Tibial nerve (tissue), 4 donors: ENCODE measurements at regions not wholly inside any gene's neighbourhood (a gene's known extent, or its start where the extent isn't known, plus 50 kb on each side); places are given as distances from the start of the nearest gene placed in this dataset.

Experiments
- DNase-seq, 2 donors: peaks; one replicate each; pipeline ENCODE4 v3.0.0-alpha.2; 2019; ENCODE audit warnings: low spot score in 2 of 2
- H3K27ac ChIP-seq, 4 donors: fragments of 200-600 bp; sonication (generic) in 3 of 4; one replicate each; pipeline ENCODE4 v1.5.1; 2017 to 2019; ENCODE audit warnings: mild to moderate bottlenecking in 1 of 4
- H3K27me3 ChIP-seq, 2 donors: fragments of 200-600 bp; sonication (generic) in 1 of 2; one replicate each; pipeline versions ENCODE4 v1.5.1 to v1.6.0; 2017 to 2019
- H3K36me3 ChIP-seq, 3 donors: fragments of 200-600 bp; sonication (generic); one replicate each; pipeline ENCODE4 v1.5.1; 2018 to 2019
- H3K4me1 ChIP-seq, 4 donors: fragments of 200-600 bp; sonication (generic) in 3 of 4; one replicate each; pipeline ENCODE4 v1.5.1; 2017 to 2019
- H3K4me3 ChIP-seq, 4 donors: fragments of 200-600 bp; sonication (generic) in 3 of 4; one replicate each; pipeline ENCODE4 v1.5.1; 2017 to 2019; ENCODE audit warnings: mild to moderate bottlenecking in 1 of 4, moderate library complexity in 1 of 4
- H3K9me3 ChIP-seq, 4 donors: fragments of 200-600 bp; sonication (generic) in 3 of 4; one replicate each; pipeline ENCODE4 v1.5.1; 2017 to 2019
- CTCF ChIP-seq, 5 experiments: fragments of 200-600 bp in 3 of 5; fragments of 450-650 bp in 2 of 5; sonication (generic) in 3 of 5; IDR thresholded peaks; one replicate each; pipeline ENCODE4 v1.5.1; 2016 to 2019; ENCODE audit warnings: antibody characterized with exemption in 5 of 5, mild to moderate bottlenecking in 3 of 5, moderate library complexity in 2 of 5
- EP300 ChIP-seq, 2 donors: sonication (generic); formaldehyde crosslinking; IDR thresholded peaks; one replicate each; pipeline ENCODE4 v1.6.1; 2017; ENCODE audit warnings: antibody characterized with exemption in 2 of 2, mild to moderate bottlenecking in 1 of 2
- POLR2A ChIP-seq, 2 donors: fragments of 450-650 bp; IDR thresholded peaks; one replicate each; pipeline ENCODE4 v1.6.1; 2017; ENCODE audit warnings: antibody characterized with exemption in 2 of 2, mild to moderate bottlenecking in 2 of 2, moderate library complexity in 2 of 2
- WGBS, 2 donors: methylation state at CpG; one replicate each; pipeline ENCODE4 v1.1.5; 2018; 5-methylcytosine and 5-hydroxymethylcytosine counted together

GRCh38 chr3:146326875-146327543, 76.1 kb upstream of the PLSCR4 start:
- peak in 1 of 2 donors; percentile 59 for DNase-seq
- Histone ChIP-seq H3K27ac (no peak overlapping the region), H3K27me3 (no peaks in the 10 kb centered on the region), H3K9me3 (no peaks in the 10 kb centered on the region), H3K4me3 (no peak overlapping the region), H3K36me3 (no peaks in the 10 kb centered on the region), H3K4me1 (peaks cover 0 to 15% (median 0%) of the 10 kb centered on the region in 4 donors)
- TF ChIP-seq CTCF (IDR thresholded peaks at IDR 0.05), result peak in 4 of 5 experiments; percentile 38 to 86 (median 66)
- TF ChIP-seq EP300 (IDR thresholded peaks at IDR 0.05), result peak in 1 of 2 donors; percentile 43
- no peak for TF ChIP-seq POLR2A (IDR thresholded peaks at IDR 0.05)
- 26 to 32% methylated on average over 4 of the region's 4 CpGs for WGBS, 2 donors

DNA sequence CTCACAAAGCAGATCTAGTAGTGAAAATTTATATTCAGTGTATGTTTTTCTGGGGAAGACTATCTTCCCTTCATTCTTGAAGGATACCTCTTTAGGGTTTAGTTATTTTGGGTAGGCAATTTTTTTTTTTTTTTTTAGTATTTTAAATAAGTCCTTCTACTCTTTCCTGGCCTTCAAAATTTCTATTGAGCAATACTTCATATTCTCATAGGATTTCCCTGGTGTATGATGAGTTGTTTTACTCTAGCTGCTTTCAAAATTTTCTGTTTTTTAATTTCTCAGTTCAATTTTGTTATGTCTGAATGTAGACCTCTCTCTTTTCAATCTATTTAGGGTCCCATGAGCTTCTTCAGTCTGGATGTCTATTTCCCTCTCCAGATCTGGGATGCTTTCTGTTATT, 74.3 kb upstream of the PLSCR4 start:
- Histone ChIP-seq H3K27me3 (no peaks in the 10 kb centered on the region), H3K27ac (peak overlapping the region in 2 of 4 donors; percentile 11 to 29), H3K4me3 (no peak overlapping the region), H3K9me3 (no peaks in the 10 kb centered on the region), H3K4me1 (peaks cover 0 to 15% (median 0%) of the 10 kb centered on the region in 4 donors), H3K36me3 (no peaks in the 10 kb centered on the region)
- DNase-seq, result no peak
- TF ChIP-seq CTCF (IDR thresholded peaks at IDR 0.05), result no peak
- no peak for TF ChIP-seq POLR2A (IDR thresholded peaks at IDR 0.05)
- TF ChIP-seq EP300 (IDR thresholded peaks at IDR 0.05), result no peak

DNA sequence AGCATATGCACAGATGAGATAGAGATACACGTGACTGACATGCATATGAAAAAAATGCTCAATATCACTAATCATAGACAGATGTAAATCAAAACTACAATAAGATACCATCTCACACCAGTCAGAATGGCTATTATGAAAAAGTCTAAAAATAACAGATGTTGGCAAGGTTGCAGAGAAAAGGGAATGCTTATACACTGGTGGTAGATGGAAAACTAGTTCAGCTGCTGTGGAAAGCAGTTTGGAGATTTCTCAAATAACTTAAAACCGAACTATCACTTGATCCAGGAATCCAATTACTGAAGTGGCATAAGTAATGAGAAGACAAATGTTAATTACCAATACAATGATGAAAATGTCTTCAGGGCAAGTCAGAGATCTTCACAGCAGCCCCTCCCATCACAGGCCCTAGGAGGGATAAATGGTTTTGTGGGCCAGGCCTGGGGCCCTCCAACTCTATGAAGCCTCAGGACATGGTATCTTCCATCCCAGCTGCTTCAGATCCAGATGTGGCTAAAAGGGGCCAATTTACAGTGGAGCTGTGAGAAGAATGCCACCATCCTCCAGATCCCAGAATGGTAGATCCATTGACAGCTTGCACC, 71.4 kb upstream of the PLSCR4 start:
- 90% methylated on average over 2 of the region's 2 CpGs for WGBS, 2 donors
- TF ChIP-seq CTCF (IDR thresholded peaks at IDR 0.05) (no peak), POLR2A (IDR thresholded peaks at IDR 0.05) (no peak), EP300 (IDR thresholded peaks at IDR 0.05) (no peak)
- DNase-seq, result no peak
- Histone ChIP-seq H3K9me3 (no peaks in the 10 kb centered on the region), H3K27ac (no peak overlapping the region), H3K4me1 (peaks cover 0 to 15% (median 0%) of the 10 kb centered on the region in 4 donors), H3K4me3 (no peak overlapping the region), H3K36me3 (no peaks in the 10 kb centered on the region), H3K27me3 (no peaks in the 10 kb centered on the region)

GRCh38 chr3:146314871-146315270, 64.0 kb upstream of the PLSCR4 start:
- peaks cover 0 to 16% (median 2%) of the 10 kb centered on the region in 4 donors for H3K4me1 ChIP-seq
- H3K27me3 ChIP-seq, result no peaks in the 10 kb centered on the region
- peak overlapping the region in 2 of 4 donors; percentile 16 to 27 for H3K27ac ChIP-seq
- H3K4me3 ChIP-seq, result no peak overlapping the region
- DNase-seq, result no peak
- TF ChIP-seq POLR2A (IDR thresholded peaks at IDR 0.05) (no peak), CTCF (IDR thresholded peaks at IDR 0.05) (no peak), EP300 (IDR thresholded peaks at IDR 0.05) (no peak)
- no peaks in the 10 kb centered on the region for H3K36me3 ChIP-seq
- peaks cover 0 to 4% (median 0%) of the 10 kb centered on the region in 4 donors for H3K9me3 ChIP-seq

DNA sequence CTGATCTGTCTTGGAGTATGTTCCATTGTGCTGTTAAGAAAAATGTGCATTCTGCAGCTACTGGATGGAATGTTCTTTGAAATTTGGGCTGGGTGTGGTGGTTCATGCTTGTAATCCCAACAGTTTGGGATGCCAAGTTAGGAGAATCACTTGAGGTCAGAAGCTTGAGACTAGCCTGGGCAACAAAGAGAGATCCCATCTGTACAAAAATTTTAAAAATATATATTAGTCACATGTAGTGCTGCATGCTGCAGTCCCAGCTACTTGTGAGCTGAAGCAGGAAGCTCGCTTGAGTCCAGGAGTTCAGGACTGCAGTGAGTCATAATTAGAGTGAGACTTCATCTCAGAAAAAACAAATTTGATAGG, 62.8 kb upstream of the PLSCR4 start:
- Histone ChIP-seq H3K27me3 (no peaks in the 10 kb centered on the region), H3K36me3 (no peaks in the 10 kb centered on the region), H3K9me3 (peaks cover 0 to 4% (median 0%) of the 10 kb centered on the region in 4 donors), H3K27ac (peak overlapping the region in 2 of 4 donors; percentile 27 to 58), H3K4me3 (no peak overlapping the region), H3K4me1 (peaks cover 0 to 27% (median 4%) of the 10 kb centered on the region in 4 donors)
- WGBS, 2 donors, result 44 to 67% methylated on average over 1 of the region's 1 CpG
- TF ChIP-seq EP300 (IDR thresholded peaks at IDR 0.05) (peak in 1 of 2 donors; percentile 2), POLR2A (IDR thresholded peaks at IDR 0.05) (no peak)
- no peak for DNase-seq
